NCI-H526 treated with DMSO at 0.1 percent for 48 hours (cell line): ENCODE measurements at regions not wholly inside any gene's neighbourhood (a gene's known extent, or its start where the extent isn't known, plus 50 kb on each side); places are given as distances from the start of the nearest gene placed in this dataset.
"Not testable (repeated sequence)": the region's sequence is repeated elsewhere in the genome, so short reads cannot be mapped to it uniquely, and the experiment has no call there.

ENCODE experiments used
- DNase-seq: peaks from one replicate; lab custom pipeline; 2025; lab: John Stamatoyannopoulos, UW

- not testable (repeated sequence) for DNase-seq
Observed at GRCh38 chr2:87515875-87516274, 232.0 kb upstream of the PLGLB2 start.

GRCh38 chr2:87516369-87516967 lies 231.4 kb upstream of the PLGLB2 start:
- DNase-seq = not testable (repeated sequence)

- not testable (repeated sequence) for DNase-seq
Observed at GRCh38 chr2:87517438-87517837, 230.4 kb upstream of the PLGLB2 start.

- not testable (repeated sequence) for DNase-seq
Observed at GRCh38 chr2:87518066-87518465, 229.8 kb upstream of the PLGLB2 start.

- not testable (repeated sequence) for DNase-seq
Observed at GRCh38 chr2:87518547-87518946, 229.3 kb upstream of the PLGLB2 start.

- DNase-seq = not testable (repeated sequence)
Observed at GRCh38 chr2:87519158-87520011, 228.5 kb upstream of the PLGLB2 start.

- DNase-seq = not testable (repeated sequence)
Observed at GRCh38 chr2:87521057-87521456, 226.8 kb upstream of the PLGLB2 start.

- not testable (repeated sequence) for DNase-seq
Observed at GRCh38 chr2:87521489-87521888, 226.4 kb upstream of the PLGLB2 start.

- DNase-seq = not testable (repeated sequence)
Observed at GRCh38 chr2:87524619-87525188, 223.2 kb upstream of the PLGLB2 start.

GRCh38 chr2:87525497-87525991 lies 222.3 kb upstream of the PLGLB2 start:
- DNase-seq = not testable (repeated sequence)

GRCh38 chr2:87526258-87526657 lies 221.6 kb upstream of the PLGLB2 start:
- DNase-seq = not testable (repeated sequence)

- DNase-seq = not testable (repeated sequence)
Observed at GRCh38 chr2:87531968-87532715, 215.7 kb upstream of the PLGLB2 start.

- not testable (repeated sequence) for DNase-seq
Observed at GRCh38 chr2:87533390-87534272, 214.3 kb upstream of the PLGLB2 start.

- not testable (repeated sequence) for DNase-seq
Observed at GRCh38 chr2:87534273-87534889, 213.5 kb upstream of the PLGLB2 start.

- DNase-seq = not testable (repeated sequence)
Observed at GRCh38 chr2:87536427-87536826, 211.5 kb upstream of the PLGLB2 start.

- DNase-seq = not testable (repeated sequence)
Observed at GRCh38 chr2:87537251-87537671, 210.6 kb upstream of the PLGLB2 start.

- DNase-seq = not testable (repeated sequence)
Observed at GRCh38 chr2:87538268-87538667, 209.6 kb upstream of the PLGLB2 start.

GRCh38 chr2:87539151-87539943 lies 208.5 kb upstream of the PLGLB2 start:
- not testable (repeated sequence) for DNase-seq

- not testable (repeated sequence) for DNase-seq
Observed at GRCh38 chr2:87540242-87540641, 207.6 kb upstream of the PLGLB2 start.
